ENCODE measurements at regions not wholly inside any gene's neighbourhood (a gene's known extent, or its start where the extent isn't known, plus 50 kb on each side); places are given as distances from the start of the nearest gene placed in this dataset.

- no TSS peak for BruUV-seq (replicated peaks)
- Histone ChIP-seq H3K79me2 (ENCODE audit: control insufficient read depth, insufficient read depth, low read length) (no peaks in the 10 kb centered on the region), H3K4me2 (ENCODE audit: insufficient read depth, low read length) (no peak overlapping the region), H3K27ac (ENCODE audit: extremely low read depth, low read depth, low read length) (no peak overlapping the region), H2AFZ (ENCODE audit: low read depth, low read length) (no peak overlapping the region), H3K27me3 (ENCODE audit: control insufficient read depth in 2 of 2, insufficient read depth in 2 of 2, low read length in 2 of 2) (no peaks in the 10 kb centered on the region; a peak in 1 of 5 replicates), H3K9me1 (ENCODE audit: control insufficient read depth, insufficient read depth, low read length) (no peaks in the 10 kb centered on the region), H3K9ac (ENCODE audit: insufficient read depth in 1 of 2, low read depth in 2 of 2, low read length in 2 of 2) (no peak overlapping the region), H3K4me1 (replicated peaks in 1 of 2; ENCODE audit: control insufficient read depth in 2 of 2, insufficient read depth in 2 of 2, low read length in 2 of 2) (no peaks in the 10 kb centered on the region; a peak in 1 of 5 replicates), H3K9me3 (replicated peaks; ENCODE audit: control insufficient read depth, insufficient read depth, low read depth, low read length) (no peaks in the 10 kb centered on the region), H3K4me3 (no peak overlapping the region), H3K36me3 (ENCODE audit: control insufficient read depth, insufficient read depth, low read length) (no peaks in the 10 kb centered on the region), H4K20me1 (replicated peaks; ENCODE audit: control insufficient read depth, insufficient read depth, low read length) (no peaks in the 10 kb centered on the region)
- CTCF ChIA-PET (ENCODE audit: low intra/inter-chr PET ratio): no interaction called here
- ATAC-seq (no peak), DNase-seq (ENCODE audit: extremely low read depth in 1 of 4, low spot score in 3 of 4) (no peak), FAIRE-seq (no peak)
- in situ Hi-C loops (cut with MboI) (no loop called here), intact Hi-C loops (cut with micrococcal nuclease) (no loop called here)
- 0% methylated on average over 4 of the region's 5 CpGs for WGBS (ENCODE audit: insufficient coverage, low coverage, missing lambda C conversion rate)
- POLR2A ChIA-PET: no interaction called here
- no peak for TF ChIP-seq NEUROD1 (IDR thresholded peaks at IDR 0.05; ENCODE audit: borderline replicate concordance, low read depth, low read length, partially characterized antibody)
- TF ChIP-seq, protein P1, sequence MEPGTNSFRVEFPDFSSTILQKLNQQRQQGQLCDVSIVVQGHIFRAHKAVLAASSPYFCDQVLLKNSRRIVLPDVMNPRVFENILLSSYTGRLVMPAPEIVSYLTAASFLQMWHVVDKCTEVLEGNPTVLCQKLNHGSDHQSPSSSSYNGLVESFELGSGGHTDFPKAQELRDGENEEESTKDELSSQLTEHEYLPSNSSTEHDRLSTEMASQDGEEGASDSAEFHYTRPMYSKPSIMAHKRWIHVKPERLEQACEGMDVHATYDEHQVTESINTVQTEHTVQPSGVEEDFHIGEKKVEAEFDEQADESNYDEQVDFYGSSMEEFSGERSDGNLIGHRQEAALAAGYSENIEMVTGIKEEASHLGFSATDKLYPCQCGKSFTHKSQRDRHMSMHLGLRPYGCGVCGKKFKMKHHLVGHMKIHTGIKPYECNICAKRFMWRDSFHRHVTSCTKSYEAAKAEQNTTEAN (CRISPR knock-in tag; IDR thresholded peaks at IDR 0.05): peak; percentile 53; the same call in 1 of the 2 replicates
These were observed 52.6 kb upstream of the C14orf180 start for GRCh38 chr14:104526723-104527645.

All from K562 (cell line).